ENCODE measurements at regions not wholly inside any gene's neighbourhood (a gene's known extent, or its start where the extent isn't known, plus 50 kb on each side); places are given as distances from the start of the nearest gene placed in this dataset.

DNA sequence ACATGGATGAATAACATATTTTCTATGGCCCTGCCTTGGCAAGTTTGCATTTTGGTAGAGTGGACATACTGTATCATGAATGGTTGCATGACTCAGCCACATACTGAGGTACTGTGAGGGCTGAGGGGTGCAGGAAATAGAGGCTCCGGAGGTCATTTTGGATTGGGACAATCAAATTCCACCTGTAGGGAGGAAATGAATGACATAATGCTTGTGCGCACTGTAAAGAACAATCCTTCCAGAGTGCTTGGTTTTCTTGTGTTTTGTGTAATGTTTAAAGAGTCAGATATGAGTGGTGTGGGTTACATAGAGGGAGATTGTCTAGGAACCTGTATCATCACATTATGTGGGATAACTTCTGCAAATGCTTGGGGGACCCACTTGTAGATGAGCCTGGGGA is 329.9 kb upstream of the PROX1 start:
- TF ChIP-seq CTCF (IDR thresholded peaks at IDR 0.05; ENCODE audit: poor library complexity, severe bottlenecking) (no peak), EZH2 (IDR thresholded peaks at IDR 0.05; ENCODE audit: borderline replicate concordance, insufficient read depth, low read length, poor library complexity, severe bottlenecking) (no peak), REST (IDR thresholded peaks at IDR 0.05; ENCODE audit: borderline replicate concordance) (no peak), MXI1 (conservative IDR thresholded peaks at IDR 0.05; ENCODE audit: poor library complexity, severe bottlenecking) (no peak)
